H9 (cell line): ENCODE measurements at regions not wholly inside any gene's neighbourhood (a gene's known extent, or its start where the extent isn't known, plus 50 kb on each side); places are given as distances from the start of the nearest gene placed in this dataset.

ENCODE experiments used
- DNase-seq: peaks from one replicate; pipeline ENCODE4 v3.0.0-alpha.2; 2017
- H2AFZ ChIP-seq: one replicate; pipeline ENCODE4 v1.6.1; 2013; ENCODE audit warnings: mild to moderate bottlenecking, low read length, control low read depth, moderate library complexity
- H2AK5ac ChIP-seq: 2 replicates; pipeline ENCODE4 v1.6.1; 2013; ENCODE audit warnings: low read length, control low read depth, mixed read lengths; ENCODE audit not compliant: insufficient read length
- H2BK120ac ChIP-seq: one replicate; pipeline ENCODE4 v1.6.1; 2013; ENCODE audit warnings: low read depth, mild to moderate bottlenecking, low read length, control low read depth, inconsistent platforms; ENCODE audit not compliant: poor library complexity, severe bottlenecking
- H2BK12ac ChIP-seq: 2 replicates; pipeline ENCODE4 v1.6.1; 2013; ENCODE audit warnings: low read length, control low read depth, mixed read lengths, low read depth; ENCODE audit not compliant: insufficient read length
- H2BK15ac ChIP-seq: 2 replicates; pipeline ENCODE4 v1.6.1; 2013; ENCODE audit warnings: low read depth, low read length, control low read depth
- H2BK20ac ChIP-seq: one replicate; pipeline ENCODE4 v1.6.1; 2013; ENCODE audit warnings: low read depth, mild to moderate bottlenecking, low read length, control low read depth, inconsistent platforms; ENCODE audit not compliant: poor library complexity, severe bottlenecking
- H2BK5ac ChIP-seq: 2 replicates; pipeline ENCODE4 v1.6.1; 2013; ENCODE audit warnings: low read length, control low read depth, mixed read lengths; ENCODE audit not compliant: insufficient read length
- H3K14ac ChIP-seq: 2 replicates; pipeline ENCODE4 v1.6.1; 2013; ENCODE audit warnings: low read length, control low read depth; ENCODE audit not compliant: insufficient read depth
- H3K18ac ChIP-seq: 2 replicates; pipeline ENCODE4 v1.6.1; 2013; ENCODE audit warnings: low read depth, mild to moderate bottlenecking, mixed read lengths, low read length, control low read depth; ENCODE audit not compliant: insufficient read length
- H3K23ac ChIP-seq: 2 replicates; pipeline ENCODE4 v1.6.1; 2013; ENCODE audit warnings: low read length, control low read depth, mixed read lengths, low read depth; ENCODE audit not compliant: insufficient read length
- H3K23me2 ChIP-seq: 2 replicates; pipeline ENCODE4 v1.6.1; 2013; ENCODE audit warnings: low read depth, mild to moderate bottlenecking, mixed read lengths, low read length, control low read depth; ENCODE audit not compliant: insufficient read length, poor library complexity, severe bottlenecking
- H3K27ac ChIP-seq: 2 replicates; pipeline ENCODE4 v1.5.1; 2013; ENCODE audit warnings: low read length, control low read depth, mixed read lengths, low read depth; ENCODE audit not compliant: insufficient read length
- H3K27me3 ChIP-seq: 2 replicates; pipeline ENCODE4 v1.6.1; 2013; ENCODE audit warnings: low read length, control low read depth, inconsistent platforms; ENCODE audit not compliant: insufficient read depth
- H3K4ac ChIP-seq: 2 replicates; pipeline ENCODE4 v1.6.1; 2013; ENCODE audit warnings: low read depth, mild to moderate bottlenecking, control low read depth, inconsistent platforms, low read length, moderate library complexity
- H3K4me1 ChIP-seq: 2 replicates; pipeline ENCODE4 v1.6.1; 2013; ENCODE audit warnings: low read length, control low read depth, inconsistent platforms; ENCODE audit not compliant: insufficient read depth
- H3K4me2 ChIP-seq: 2 replicates; pipeline ENCODE4 v1.6.1; 2013; ENCODE audit warnings: low read length, control low read depth, mixed read lengths; ENCODE audit not compliant: insufficient read length, insufficient read depth
- H3K56ac ChIP-seq: 2 replicates; pipeline ENCODE4 v1.6.1; 2013; ENCODE audit warnings: low read depth, mild to moderate bottlenecking, mixed read lengths, low read length, control low read depth; ENCODE audit not compliant: insufficient read length
- H3K79me1 ChIP-seq: 2 replicates; pipeline ENCODE4 v1.6.1; 2013; ENCODE audit warnings: low read depth, mild to moderate bottlenecking, moderate library complexity, low read length, control low read depth, inconsistent platforms; ENCODE audit not compliant: insufficient read depth, poor library complexity, severe bottlenecking
- H3K79me2 ChIP-seq: 2 replicates; pipeline ENCODE4 v1.6.1; 2013; ENCODE audit warnings: low read length, control low read depth, inconsistent platforms; ENCODE audit not compliant: insufficient read depth
- H3K9ac ChIP-seq: 2 replicates; pipeline ENCODE4 v1.6.1; 2013; ENCODE audit warnings: low read length, control low read depth, mixed read lengths; ENCODE audit not compliant: insufficient read length; ENCODE audit errors: extremely low read depth
- H3K9me3 ChIP-seq: one replicate; pipeline ENCODE4 v1.6.1; 2013; ENCODE audit warnings: low read depth, low read length, inconsistent platforms; ENCODE audit not compliant: control insufficient read depth
- H3T11ph ChIP-seq: one replicate; pipeline ENCODE4 v1.6.1; 2013; ENCODE audit warnings: mild to moderate bottlenecking, low read length, control low read depth, inconsistent platforms
- H4K20me1 ChIP-seq: one replicate; pipeline ENCODE4 v1.6.1; 2013; ENCODE audit not compliant: control insufficient read depth, insufficient read length, insufficient read depth
- H4K5ac ChIP-seq: 2 replicates; pipeline ENCODE4 v1.6.1; 2013; ENCODE audit warnings: low read depth, mild to moderate bottlenecking, mixed read lengths, low read length, control low read depth; ENCODE audit not compliant: insufficient read length
- H4K8ac ChIP-seq: replicated peaks from 2 replicates; pipeline ENCODE4 v1.6.1; 2013; ENCODE audit warnings: low read length, control low read depth, mixed read lengths, low read depth; ENCODE audit not compliant: insufficient read length
- H4K91ac ChIP-seq: 2 replicates; pipeline ENCODE4 v1.6.1; 2013; ENCODE audit warnings: low read depth, mild to moderate bottlenecking, moderate library complexity, mixed read lengths, low read length, control low read depth; ENCODE audit not compliant: insufficient read length
- H3K27ac Mint-ChIP-seq, 3 experiments: 2 replicates in 2 of 3; 3 replicates in 1 of 3; pipeline ENCODE4 v1.8.0; 2020 to 2021; ENCODE audit warnings: mixed read lengths in 3 of 3, mild to moderate bottlenecking in 1 of 3, moderate library complexity in 1 of 3
- H3K27me3 Mint-ChIP-seq: 2 replicates; pipeline ENCODE4 v1.8.0; 2021; ENCODE audit warnings: low read depth, mild to moderate bottlenecking, moderate library complexity, mixed read lengths
- H3K36me3 Mint-ChIP-seq, 3 experiments: 2 replicates in 2 of 3; 3 replicates in 1 of 3; pipeline ENCODE4 v1.8.0; 2020 to 2021; ENCODE audit warnings: low read depth in 3 of 3, mixed read lengths in 3 of 3; ENCODE audit not compliant: insufficient read depth in 1 of 3
- H3K4me1 Mint-ChIP-seq, 2 experiments: 2 replicates each; pipeline ENCODE4 v1.8.0; 2020; ENCODE audit warnings: mixed read lengths in 2 of 2
- H3K4me3 Mint-ChIP-seq, 2 experiments: 2 replicates in 1 of 2; 3 replicates in 1 of 2; pipeline ENCODE4 v1.8.0; 2020 to 2021; ENCODE audit warnings: mild to moderate bottlenecking in 2 of 2, mixed read lengths in 2 of 2, moderate library complexity in 1 of 2
- H3K9me3 Mint-ChIP-seq, 2 experiments: 2 replicates in 1 of 2; 3 replicates in 1 of 2; pipeline ENCODE4 v1.8.0; 2020; ENCODE audit warnings: mild to moderate bottlenecking in 2 of 2, mixed read lengths in 2 of 2, moderate library complexity in 1 of 2
- WGBS: extraction: QIAGEN DNeasy Blood & Tissue Kit; methylation state at CpG from one replicate; pipeline ENCODE4 v1.1.7; 2013; ENCODE audit warnings: missing lambda C conversion rate, low lambda C conversion rate, mixed read lengths; ENCODE audit not compliant: insufficient read length; ENCODE audit errors: extremely low coverage; 5-methylcytosine and 5-hydroxymethylcytosine counted together
- TF ChIP-seq, protein P1 (sequence below): fragments of 200-600 bp; sonication (generic); conservative IDR thresholded peaks from 3 replicates; pipeline ENCODE4 v1.8.0; 2021; ENCODE audit warnings: antibody characterized with exemption, mild to moderate bottlenecking

DNA sequence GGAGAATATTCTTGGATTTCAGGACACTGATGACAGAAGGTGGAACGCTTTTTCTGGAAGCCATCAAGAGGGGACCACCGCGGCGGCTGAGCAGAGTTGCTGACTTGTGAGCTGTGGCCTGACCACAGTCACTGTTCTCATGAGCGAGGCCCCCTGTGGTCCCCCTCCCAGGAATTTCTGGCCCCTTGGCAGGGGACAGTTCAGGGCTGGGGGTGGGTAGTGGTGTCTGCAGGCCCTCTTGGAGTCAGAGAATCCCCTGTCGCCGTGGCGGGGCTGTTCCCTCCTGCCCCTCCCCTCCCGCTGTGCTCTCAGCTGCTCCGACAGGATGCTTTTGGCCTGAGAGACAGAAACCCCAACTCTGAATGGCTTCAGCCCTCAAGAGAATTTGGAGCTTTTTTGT lies 292.0 kb downstream of the SEC14L1 start:
- Mint-ChIP-seq H3K4me3 (no peak overlapping the region), H3K27me3 (no peaks in the 10 kb centered on the region), H3K9me3 (no peaks in the 10 kb centered on the region), H3K36me3 (peaks cover 0 to 2% (median 0%) of the 10 kb centered on the region in 3 experiments; a peak in 1 of 7 replicates), H3K27ac (peak overlapping the region; percentile 40 to 73 (median 70); a peak in 3 of 7 replicates), H3K4me1 (peaks cover 51 to 80% of the 10 kb centered on the region in 2 experiments)
- no peak overlapping the region for H2AK5ac ChIP-seq
- no CpG with 5 or more reads among the region's 10 CpGs for WGBS
- H3K4me2 ChIP-seq: no peak overlapping the region
- peaks cover 2% of the 10 kb centered on the region for H4K20me1 ChIP-seq
- no peak overlapping the region for H3K23ac ChIP-seq
- H3K9ac ChIP-seq: no peak overlapping the region
- no peak overlapping the region for H3K18ac ChIP-seq
- H4K5ac ChIP-seq: no peak overlapping the region
- H3T11ph ChIP-seq: no peak overlapping the region
- H3K4me1 ChIP-seq: peaks cover 11% of the 10 kb centered on the region; the same call in 1 of the 2 replicates
- H2BK12ac ChIP-seq: no peak overlapping the region
- no peak overlapping the region for H4K8ac ChIP-seq
- H2BK15ac ChIP-seq: no peak overlapping the region
- no peaks in the 10 kb centered on the region for H3K9me3 ChIP-seq
- H3K14ac ChIP-seq: peak overlapping the region; percentile 14; the same call in 1 of the 2 replicates
- TF ChIP-seq, protein P1, sequence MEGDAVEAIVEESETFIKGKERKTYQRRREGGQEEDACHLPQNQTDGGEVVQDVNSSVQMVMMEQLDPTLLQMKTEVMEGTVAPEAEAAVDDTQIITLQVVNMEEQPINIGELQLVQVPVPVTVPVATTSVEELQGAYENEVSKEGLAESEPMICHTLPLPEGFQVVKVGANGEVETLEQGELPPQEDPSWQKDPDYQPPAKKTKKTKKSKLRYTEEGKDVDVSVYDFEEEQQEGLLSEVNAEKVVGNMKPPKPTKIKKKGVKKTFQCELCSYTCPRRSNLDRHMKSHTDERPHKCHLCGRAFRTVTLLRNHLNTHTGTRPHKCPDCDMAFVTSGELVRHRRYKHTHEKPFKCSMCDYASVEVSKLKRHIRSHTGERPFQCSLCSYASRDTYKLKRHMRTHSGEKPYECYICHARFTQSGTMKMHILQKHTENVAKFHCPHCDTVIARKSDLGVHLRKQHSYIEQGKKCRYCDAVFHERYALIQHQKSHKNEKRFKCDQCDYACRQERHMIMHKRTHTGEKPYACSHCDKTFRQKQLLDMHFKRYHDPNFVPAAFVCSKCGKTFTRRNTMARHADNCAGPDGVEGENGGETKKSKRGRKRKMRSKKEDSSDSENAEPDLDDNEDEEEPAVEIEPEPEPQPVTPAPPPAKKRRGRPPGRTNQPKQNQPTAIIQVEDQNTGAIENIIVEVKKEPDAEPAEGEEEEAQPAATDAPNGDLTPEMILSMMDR: no peak
- peaks cover 2% of the 10 kb centered on the region for H3K79me1 ChIP-seq
- H3K79me2 ChIP-seq: peaks cover 3% of the 10 kb centered on the region; the same call in 1 of the 2 replicates
- H3K27me3 ChIP-seq: no peaks in the 10 kb centered on the region
- H2AFZ ChIP-seq: no peak overlapping the region
- no peak for DNase-seq
- H3K56ac ChIP-seq: no peak overlapping the region
- H3K23me2 ChIP-seq: no peaks in the 10 kb centered on the region
- no peak overlapping the region for H2BK20ac ChIP-seq
- H4K91ac ChIP-seq: no peak overlapping the region
- H2BK120ac ChIP-seq: no peak overlapping the region
- no peak overlapping the region for H3K27ac ChIP-seq
- H3K4ac ChIP-seq: no peak overlapping the region
- H2BK5ac ChIP-seq: no peak overlapping the region
